GM12878 (cell line): ENCODE measurements at regions not wholly inside any gene's neighbourhood (a gene's known extent, or its start where the extent isn't known, plus 50 kb on each side); places are given as distances from the start of the nearest gene placed in this dataset.

Source experiments
- CTCF ChIP-seq, 3 experiments: IDR thresholded peaks in 2 of 3; conservative IDR thresholded peaks in 1 of 3; 2 replicates each; pipeline ENCODE4 v1.5.1; 2011; ENCODE audit warnings: low read depth in 3 of 3, low read length in 3 of 3, mild to moderate bottlenecking in 3 of 3, control low read depth in 2 of 3, moderate library complexity in 2 of 3, inconsistent platforms in 1 of 3, mixed read lengths in 1 of 3; ENCODE audit not compliant: control insufficient read depth in 2 of 3, insufficient read depth in 1 of 3; ENCODE audit errors: extremely low read depth in 1 of 3
- POLR2A ChIP-seq: IDR thresholded peaks from 2 replicates; pipeline ENCODE4 v1.6.1; 2011; ENCODE audit warnings: low read depth, mild to moderate bottlenecking, low read length
- POLR2AphosphoS5 ChIP-seq: IDR thresholded peaks from 2 replicates; pipeline ENCODE4 v1.6.1; 2011; ENCODE audit warnings: mild to moderate bottlenecking, low read length, inconsistent platforms

- no peak for TF ChIP-seq POLR2AphosphoS5
- TF ChIP-seq CTCF (IDR thresholded peaks at IDR 0.05 in 2 of 3, conservative IDR thresholded peaks at IDR 0.05 in 1 of 3; ENCODE audit: control insufficient read depth in 2 of 3, extremely low read depth in 1 of 3, insufficient read depth in 1 of 3, low read depth in 3 of 3, low read length in 3 of 3): no peak
- no peak for TF ChIP-seq POLR2A
Observed at GRCh38 chr6:166017032-166017635, 150.5 kb downstream of the TBXT start.
